ENCODE measurements at regions not wholly inside any gene's neighbourhood (a gene's known extent, or its start where the extent isn't known, plus 50 kb on each side); places are given as distances from the start of the nearest gene placed in this dataset.
"Not testable (repeated sequence)": the region's sequence is repeated elsewhere in the genome, so short reads cannot be mapped to it uniquely, and the experiment has no call there.

GRCh38 chr22:22120160-22120559 lies 124.4 kb upstream of the VPREB1 start:
- no peak for DNase-seq (ENCODE audit: low read depth)

DNA sequence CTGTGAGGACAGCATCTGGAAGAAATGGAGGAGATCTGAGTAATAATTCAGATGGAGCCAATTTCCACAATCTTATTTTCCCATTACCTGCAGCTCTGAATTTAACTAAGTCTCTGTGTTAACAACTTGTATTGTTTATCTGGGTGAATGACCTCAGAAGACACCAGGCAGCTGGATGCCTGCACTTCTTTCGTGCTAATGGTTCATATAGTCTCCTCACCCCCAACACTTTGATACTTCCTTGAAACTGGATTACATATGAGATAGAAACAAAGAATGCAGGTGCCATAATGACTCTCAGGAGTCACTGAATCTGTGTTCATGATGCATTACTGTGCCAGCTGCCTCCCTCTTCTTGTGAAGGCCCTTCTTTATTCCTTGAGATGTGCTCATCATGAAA lies 125.6 kb upstream of the VPREB1 start:
- DNase-seq (ENCODE audit: low read depth) = no peak

DNA sequence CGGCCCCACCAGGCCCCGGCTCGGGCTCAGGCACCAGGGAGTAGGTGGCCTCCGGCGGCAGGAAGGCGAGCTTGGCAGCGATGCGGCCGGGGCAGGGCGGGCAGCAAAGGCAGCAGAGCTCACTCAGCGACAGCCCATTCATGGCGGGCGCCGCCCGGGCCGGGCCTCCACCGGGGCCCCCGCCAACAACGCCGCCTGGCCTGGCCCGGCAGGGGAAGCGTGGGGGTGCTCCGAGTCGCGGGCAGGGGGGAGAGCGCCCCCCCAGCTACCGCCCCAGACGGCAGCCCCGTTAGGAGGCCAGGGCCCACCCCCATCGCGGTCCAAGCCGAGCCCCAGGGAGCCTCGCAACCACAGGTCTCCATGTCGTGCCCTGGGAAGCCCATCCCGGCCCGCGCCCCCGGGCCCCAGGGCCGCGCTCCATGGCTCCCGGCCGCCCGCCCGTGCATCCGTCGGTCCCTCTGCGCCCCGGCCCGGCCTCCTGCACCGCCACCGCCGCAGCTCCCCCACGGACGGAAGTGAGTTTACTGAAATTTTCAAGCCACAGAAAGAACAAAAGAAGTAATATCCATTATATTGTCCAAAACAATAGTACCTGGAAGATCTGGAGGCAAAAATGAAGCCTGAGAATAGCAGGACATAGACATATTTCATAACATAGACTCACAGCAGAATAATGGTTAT lies 126.6 kb upstream of the VPREB1 start:
- DNase-seq (ENCODE audit: low read depth) = not testable (repeated sequence)

DNA sequence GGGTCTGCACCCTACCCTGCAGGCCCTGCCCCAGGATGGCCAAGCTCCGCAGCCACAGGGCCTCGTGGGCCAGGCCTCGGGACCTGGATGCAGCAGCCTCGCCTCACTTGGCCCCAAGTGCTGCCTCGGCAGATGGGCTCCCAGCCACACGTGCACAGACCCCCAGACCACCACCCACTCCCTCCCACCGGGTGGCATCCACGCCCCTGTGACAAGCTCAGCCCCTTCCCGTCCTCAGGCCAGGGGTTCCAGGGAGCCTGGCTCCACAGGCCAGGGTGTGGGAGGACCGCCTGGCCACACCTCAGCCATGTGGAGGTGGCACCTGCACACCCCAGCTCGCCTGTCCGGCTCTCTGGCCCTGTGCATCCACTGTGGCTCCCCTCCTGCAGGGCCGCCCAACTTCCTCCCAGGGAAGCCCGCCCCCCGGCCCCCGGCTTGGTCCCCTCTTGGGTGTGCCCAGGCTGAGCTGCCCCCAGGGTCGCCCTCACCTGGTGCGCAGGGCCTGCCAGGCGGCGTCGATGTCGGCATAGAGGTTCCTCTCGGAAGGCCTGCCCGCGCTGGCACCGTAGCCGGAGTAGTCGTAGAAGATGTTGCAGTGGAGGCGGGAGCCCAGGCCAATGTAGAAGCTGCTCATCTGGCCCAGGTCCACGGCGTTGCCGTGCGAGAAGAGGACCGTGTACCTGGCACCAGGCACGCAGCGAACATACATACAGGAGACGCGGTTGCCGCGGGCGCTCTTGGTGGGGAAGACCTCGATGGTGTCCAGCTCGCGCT lies 127.4 kb upstream of the VPREB1 start:
- DNase-seq (ENCODE audit: low read depth) = not testable (repeated sequence)

DNA sequence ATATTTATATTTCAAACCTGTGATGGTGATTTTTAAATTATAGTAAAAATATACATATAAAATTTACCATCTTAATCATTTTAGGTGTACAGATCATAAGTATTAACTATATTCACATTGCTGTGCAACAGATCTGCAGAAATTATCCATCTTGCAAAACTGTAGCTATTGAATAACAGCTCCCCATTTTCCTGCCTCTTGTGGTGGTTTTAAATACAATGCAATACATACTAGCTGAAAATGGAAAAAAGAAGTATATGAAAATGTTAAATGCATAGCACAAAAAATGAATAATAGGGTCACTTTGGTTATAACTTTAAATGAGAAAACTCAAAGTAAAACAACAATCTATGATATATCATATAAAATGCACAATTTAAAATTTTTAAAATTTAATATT lies 130.9 kb upstream of the VPREB1 start:
- DNase-seq (ENCODE audit: low read depth) = no peak

GRCh38 chr22:22112533-22113294 lies 130.1 kb upstream of the TOP3B start:
- no peak for DNase-seq (ENCODE audit: low read depth)

DNA sequence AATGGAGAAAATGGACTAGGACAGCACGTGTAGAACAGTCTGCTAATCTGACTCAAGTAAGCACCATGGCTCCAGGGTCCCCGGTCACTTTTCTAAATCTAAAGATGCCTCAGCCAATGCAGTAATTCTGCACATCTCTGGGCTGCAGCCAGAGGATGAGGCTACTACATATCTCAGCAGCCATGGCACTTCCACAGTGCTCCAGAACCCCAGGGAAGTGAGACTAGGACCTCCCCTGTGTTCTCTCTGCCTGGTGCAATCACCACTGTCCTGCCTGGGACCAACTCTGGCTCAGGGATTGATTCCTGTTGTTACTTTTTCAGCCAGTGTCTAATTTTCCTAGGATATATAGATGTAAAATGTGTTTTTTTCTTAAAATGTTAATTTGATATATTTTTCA lies 129.4 kb upstream of the TOP3B start:
- DNase-seq (ENCODE audit: low read depth) = no peak

DNA sequence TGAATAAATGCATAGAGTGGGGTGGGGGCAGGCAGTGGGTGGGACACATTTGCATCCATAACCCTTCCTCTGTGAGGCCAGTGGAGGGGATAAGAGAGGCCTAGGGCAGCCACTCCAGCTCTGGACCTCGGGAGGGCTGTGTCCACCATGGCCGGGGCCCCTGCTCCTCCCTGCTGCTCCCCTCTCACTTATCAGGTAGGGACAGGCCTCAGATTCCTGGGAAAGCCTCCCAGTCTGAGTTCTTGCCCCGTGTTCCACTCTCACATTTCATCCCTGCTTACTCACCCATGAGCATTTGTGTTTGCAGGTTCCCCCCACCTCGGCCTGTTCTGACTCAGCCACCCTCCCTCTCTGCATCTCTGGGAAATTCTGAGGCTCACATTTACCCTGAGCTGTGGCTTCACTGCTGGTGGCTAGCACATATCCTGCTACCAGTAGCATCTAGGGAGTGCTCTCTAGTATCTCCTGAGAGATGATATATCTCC lies 128.7 kb upstream of the TOP3B start:
- peak; percentile 92 for DNase-seq (ENCODE audit: low read depth)

- peak; percentile 82 for DNase-seq (ENCODE audit: low read depth)
Observed at GRCh38 chr22:22110548-22111266, 128.1 kb upstream of the TOP3B start.

DNA sequence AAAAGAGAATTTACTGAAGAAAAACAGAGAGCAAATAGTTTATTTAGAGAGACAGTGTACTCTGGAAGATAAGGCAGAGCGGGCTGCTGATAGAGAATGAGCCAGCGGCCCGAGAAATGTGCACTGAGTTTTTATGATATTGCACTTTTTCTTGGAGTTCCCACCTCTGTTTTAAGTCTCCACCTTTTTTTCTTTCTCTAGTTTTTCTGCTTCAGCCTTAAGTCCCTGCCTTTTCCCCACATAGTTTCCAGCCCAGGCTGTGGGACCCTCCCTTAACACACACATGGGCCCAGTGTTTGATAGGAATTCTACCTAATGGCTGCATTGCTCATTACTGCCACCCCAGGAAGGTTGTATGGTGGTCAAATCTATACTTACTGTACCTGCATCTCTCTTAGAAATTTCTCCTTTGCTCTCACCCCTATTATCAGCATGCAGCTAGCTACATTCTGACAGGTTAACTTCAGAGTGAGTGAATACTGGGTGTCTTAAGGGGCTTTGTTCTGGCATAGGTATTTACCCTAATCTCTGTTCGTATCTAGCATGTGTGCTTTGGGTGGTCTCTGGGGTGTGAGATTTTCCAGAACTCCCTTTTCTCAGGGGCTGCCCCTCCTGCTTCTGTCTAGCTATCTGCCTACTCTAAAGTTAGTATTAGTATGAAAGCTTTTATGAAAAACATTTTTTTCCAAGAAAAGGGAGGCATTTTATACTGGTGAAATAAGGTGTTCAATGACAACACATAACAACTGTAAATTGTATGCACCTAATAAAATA lies 127.3 kb upstream of the TOP3B start:
- peak; percentile 7 for DNase-seq (ENCODE audit: low read depth)

DNA sequence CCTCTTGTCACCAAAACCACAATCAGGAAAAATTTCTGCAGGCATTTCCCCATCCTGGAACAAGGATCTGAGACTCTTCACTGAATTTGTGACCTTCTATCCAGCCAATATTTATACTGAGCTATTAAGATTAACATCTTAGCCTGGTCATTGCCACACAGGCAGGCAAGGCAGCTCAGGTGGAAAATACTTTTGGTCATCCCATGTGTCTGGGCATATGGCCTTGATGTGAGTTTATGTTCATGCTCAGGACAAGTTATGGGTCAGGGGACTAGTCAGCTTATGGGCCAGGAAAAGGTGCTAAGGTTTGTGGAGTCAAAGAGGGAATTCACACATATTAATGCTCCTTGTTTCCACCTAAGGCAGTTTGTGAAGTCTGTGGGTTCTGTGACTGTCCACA lies 124.3 kb upstream of the TOP3B start:
- DNase-seq (ENCODE audit: low read depth) = no peak

- no peak for DNase-seq (ENCODE audit: low read depth)
Observed at GRCh38 chr22:22105364-22105763, 122.8 kb upstream of the TOP3B start.

- peak; percentile 42 for DNase-seq (ENCODE audit: low read depth)
Observed at GRCh38 chr22:22103078-22103875, 120.7 kb upstream of the TOP3B start.

DNA sequence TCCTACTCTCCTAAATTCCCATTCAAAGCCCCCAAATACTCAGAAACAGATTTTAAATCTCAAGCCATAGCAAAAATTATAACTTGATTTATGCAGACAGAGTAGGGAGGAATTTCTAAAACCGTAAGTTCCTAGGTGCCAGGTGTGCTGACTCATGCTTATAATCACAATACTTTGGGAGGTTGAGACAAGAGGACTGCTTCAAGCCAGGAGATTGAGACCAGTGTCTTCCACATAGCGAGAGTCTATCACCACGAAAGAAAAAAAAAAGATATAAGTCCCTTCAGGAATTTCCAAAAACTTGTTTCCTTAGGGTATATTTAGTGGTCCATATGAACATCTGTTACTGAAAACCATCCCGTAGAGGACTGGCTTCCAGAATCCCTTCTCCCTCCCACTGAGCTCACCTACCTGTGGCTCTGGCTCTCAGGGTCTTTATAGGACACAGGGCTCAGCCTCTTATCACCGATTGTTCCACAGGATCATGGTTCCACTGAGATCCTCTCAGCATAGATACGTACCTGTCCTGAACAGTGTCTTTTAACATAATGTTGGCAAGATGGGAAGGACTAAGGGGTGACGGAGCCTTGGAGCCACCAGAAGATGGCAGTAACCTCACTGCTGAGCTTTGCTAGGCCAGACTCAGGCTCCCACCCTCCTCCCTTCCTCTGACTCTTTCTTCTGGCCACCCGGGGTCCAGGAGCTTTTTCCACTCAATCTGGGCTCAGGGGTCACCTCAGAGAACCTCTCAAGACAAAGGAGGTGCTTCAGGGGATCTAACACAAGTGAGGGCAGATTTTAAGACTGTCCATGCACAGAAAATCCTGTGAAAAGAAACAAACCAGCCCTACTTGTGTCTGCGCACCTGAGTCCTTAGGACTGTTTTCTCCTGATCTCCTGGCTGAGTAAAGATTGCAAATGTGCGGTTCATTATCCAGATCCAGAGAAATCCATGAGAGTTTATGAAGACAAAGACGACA lies 117.5 kb upstream of the TOP3B start:
- peak; percentile 48 for DNase-seq (ENCODE audit: low read depth)

- no peak for DNase-seq (ENCODE audit: low read depth)
Observed at GRCh38 chr22:22099194-22099486, 116.6 kb upstream of the TOP3B start.

- DNase-seq (ENCODE audit: low read depth) = no peak
Observed at GRCh38 chr22:22098457-22099193, 116.0 kb upstream of the TOP3B start.

- DNase-seq (ENCODE audit: low read depth) = no peak
Observed at GRCh38 chr22:22097727-22098228, 115.2 kb upstream of the TOP3B start.

- DNase-seq (ENCODE audit: low read depth) = no peak
Observed at GRCh38 chr22:22094921-22095320, 112.3 kb upstream of the TOP3B start.

DNA sequence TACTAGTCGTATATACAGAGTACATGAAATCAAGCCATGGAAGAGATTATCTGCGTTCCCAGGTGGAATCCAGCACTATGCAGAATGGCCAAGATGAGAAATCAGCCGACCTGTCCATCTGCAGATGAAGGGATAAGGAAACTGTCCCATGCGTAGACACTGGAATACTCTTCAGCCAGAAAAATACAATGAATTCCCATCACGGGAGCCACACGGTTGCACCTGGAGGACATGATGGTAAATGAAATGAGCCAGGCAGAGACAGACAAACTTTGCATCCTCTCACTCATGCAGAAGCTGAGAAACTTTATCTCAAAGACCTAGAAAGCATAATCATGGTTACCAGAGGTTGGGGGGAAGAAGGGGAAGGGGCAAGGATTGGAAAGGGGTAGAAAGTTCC lies 111.9 kb upstream of the TOP3B start:
- no peak for DNase-seq (ENCODE audit: low read depth)
